Embryonic facial prominence (tissue), 1 donor: ENCODE measurements at regions not wholly inside any gene's neighbourhood (a gene's known extent, or its start where the extent isn't known, plus 50 kb on each side); places are given as distances from the start of the nearest gene placed in this dataset.

ENCODE experiments used
- DNase-seq: peaks from one replicate; pipeline ENCODE4 v3.0.0-alpha.2; 2016; ENCODE audit errors: extremely low spot score

DNA sequence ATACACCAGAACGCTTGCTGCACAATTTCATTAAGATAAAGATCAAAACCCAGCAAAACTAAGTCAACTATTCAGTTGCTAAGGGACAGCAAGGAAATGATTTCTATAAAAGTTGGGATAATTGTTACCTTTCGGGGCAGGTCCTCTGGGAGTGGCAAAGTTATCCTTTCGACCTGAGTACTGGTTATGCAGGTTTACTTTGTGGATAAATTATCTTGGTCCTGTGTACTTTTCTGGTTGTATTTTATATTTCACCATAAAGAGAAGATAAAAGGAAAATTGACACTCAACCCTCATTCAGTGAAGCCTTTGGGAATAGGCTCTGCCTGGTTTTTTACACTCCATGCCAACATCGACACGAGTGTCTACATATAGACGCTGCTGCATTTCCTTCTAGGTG is 146.5 kb downstream of the SYK start:
- DNase-seq = no peak

GRCh38 chr9:90950600-90950999 is 149.0 kb downstream of the SYK start:
- no peak for DNase-seq

DNA sequence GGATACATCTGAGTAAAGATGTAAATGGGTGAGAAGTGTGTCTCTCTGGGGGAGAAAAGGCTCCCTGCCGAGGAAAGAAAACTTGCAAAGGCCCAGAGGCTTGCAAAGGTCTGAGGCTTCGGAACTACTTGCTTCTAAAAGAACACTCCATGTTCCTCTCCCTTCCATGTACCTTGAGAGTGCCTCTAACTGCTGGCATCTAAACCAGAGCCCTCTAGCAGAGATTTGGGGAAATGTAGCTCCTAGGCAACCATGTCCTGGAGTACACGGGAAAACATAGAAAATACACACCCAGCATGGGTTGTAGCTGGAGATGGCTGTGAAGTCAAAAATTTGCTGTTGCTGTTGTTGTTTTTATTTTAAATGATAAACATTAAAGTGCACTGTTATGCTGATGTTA is 151.6 kb downstream of the SYK start:
- DNase-seq = no peak

GRCh38 chr9:90953805-90954204 is 152.2 kb downstream of the SYK start:
- DNase-seq = no peak

DNA sequence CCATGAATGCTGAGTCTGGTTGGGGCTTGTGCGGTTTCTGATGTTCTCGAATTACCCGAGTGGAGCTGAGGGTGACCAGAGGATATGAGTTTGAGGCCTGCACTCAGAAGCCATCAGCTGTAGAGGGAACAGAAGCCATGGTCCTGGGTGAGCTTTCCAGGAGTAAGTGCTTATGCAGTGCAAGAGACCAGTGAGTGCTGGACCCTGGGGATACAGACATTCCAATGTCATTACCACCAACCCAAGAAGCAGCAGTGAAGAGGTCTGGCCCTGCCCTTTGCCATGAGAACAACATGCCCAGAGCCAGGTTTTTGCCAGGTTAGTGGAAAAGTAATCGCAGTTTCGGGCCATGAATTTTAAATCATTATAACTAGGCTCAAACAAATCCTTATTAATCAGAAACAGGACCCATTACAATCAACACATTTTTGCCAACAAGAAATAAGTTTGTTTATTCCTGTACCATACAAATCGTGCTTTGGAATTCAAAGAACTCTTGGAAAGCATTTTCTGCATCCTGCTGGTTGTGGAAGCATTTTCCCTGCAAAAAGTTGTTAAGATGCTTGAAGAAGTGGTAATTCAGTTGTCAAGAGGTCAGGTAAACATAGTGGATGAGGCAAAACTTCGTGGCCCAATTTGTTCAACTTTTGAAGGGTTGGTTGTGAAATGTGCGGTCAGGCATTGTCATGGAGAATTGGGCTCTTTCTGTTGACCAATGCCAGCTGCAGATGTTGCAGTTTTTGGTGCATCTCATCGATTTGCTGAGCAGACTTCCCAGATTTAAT is 154.6 kb downstream of the SYK start:
- DNase-seq = no peak

DNA sequence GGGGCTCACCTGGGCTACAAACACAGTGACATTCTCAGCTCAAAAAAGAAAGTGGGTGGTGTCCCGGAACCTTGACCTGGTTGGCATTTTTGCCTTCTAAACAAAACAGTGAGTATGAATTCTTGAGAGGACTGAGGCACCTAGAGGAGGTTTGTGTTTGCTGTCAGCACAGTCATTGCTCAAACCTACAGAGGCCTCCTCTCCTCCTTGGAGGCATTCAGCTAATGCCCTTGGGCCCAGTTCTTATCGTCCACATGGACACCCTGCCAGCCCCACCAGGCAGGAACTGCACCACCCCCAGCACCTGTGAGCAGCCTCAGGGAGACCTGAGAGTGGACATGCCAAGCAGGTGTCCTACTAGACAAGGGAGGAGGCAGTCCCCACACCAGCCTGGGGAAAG is 156.7 kb downstream of the SYK start:
- DNase-seq = no peak

DNA sequence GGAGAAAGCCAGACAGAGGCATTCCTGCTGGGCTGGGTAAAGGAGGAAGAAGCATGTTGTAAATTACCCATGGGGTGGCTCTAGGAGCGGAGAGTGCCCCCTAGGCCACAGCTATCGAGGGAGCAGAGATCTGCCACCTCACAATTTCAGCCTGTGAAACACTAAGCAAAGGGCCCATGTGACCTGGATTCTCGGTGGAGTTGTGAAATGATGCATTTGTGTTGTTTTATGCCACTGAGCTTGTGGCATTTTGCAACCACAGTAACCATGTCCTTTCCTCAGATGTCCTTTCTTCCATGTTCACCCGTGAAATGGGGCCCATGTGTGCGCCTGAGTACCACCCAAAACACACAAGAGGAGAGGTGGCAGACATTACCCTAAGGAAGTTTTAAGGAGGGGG is 159.3 kb downstream of the SYK start:
- no peak for DNase-seq

DNA sequence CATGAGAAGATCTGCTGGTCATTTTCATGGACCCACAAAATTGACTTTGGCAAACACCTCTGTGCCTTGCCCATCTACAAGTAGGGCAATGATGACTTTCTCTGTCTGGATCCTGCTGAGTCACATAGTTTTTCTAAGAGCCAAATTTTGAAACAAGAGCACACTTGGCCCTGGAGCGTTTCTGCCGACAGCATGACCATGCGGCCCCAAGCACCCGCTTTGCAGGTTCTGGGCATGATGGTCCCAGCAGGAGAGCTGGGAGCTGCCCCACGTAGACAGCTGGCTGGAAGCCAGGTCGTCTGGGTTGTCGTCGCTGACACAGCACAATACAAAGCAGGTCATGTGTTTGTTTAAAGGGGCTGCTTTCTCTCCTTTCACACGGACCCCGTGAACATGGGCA is 159.8 kb downstream of the SYK start:
- DNase-seq = no peak

GRCh38 chr9:90964101-90965020 is 162.7 kb downstream of the SYK start:
- DNase-seq = no peak

GRCh38 chr9:90965226-90966030 is 163.8 kb downstream of the SYK start:
- DNase-seq = peak; percentile 36

- no peak for DNase-seq
Measured at GRCh38 chr9:90966031-90966290, 164.3 kb downstream of the SYK start.

- no peak for DNase-seq
Measured at GRCh38 chr9:90966480-90967144, 165.0 kb downstream of the SYK start.

GRCh38 chr9:90967145-90967538 is 165.5 kb downstream of the SYK start:
- no peak for DNase-seq

GRCh38 chr9:90969021-90969675 is 167.5 kb downstream of the SYK start:
- no peak for DNase-seq

DNA sequence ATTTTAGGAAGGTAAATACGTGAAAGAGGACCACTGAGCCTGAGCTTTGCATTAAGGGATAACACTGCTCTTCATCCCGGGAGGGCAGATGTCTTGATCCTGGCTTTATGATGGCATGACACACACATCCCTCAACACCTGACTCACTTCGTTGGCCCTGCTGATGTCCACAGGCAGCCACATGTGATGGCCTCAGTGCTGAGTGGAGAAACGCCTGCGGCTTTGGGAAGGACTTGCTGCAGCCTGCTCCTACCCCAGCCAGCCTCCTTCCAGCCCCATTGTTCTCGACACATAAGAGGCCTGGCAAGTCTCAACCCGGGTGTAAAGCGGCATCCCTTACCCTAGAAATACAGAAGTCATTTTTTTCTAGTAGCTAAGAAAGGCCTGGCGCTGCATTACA is 169.0 kb downstream of the SYK start:
- no peak for DNase-seq

DNA sequence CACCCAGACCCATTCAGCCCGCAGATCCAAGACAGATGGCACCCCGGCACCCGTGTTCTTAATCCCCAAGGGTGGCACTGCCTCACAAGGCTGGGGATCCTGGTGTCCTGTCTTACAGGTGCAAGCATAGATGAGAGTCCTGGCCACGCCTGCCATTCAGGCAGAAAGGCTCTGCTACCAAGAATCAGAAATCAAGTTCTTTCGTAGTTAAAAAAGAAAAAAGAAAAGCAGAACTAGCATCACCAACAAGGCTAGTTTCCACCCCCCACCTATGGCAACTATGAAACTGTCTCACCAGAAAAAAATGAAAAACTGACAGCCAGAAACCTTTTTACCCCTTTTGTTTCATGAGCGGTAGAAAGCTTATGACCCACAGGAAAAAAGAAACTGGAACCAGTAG is 170.4 kb downstream of the SYK start:
- DNase-seq = no peak

DNA sequence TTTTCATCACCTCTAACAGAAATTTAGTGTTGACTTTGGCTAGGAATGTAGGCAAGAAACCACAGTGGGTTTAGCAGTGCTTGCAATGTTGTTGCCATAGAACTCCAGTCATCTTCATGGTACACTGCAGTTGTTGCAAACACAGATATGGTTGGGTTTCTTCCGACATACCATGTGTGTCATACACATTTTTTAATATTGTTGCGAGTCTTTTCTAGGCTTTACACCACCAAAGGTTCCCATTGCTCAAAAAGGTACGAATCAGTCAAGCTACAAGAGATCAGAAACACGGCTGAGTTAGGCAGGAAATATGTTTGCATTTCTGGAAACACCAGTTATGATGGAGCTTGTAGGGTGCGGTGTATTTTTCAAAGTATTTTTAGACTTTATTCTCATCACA is 172.4 kb downstream of the SYK start:
- no peak for DNase-seq

GRCh38 chr9:90974643-90975245 is 173.1 kb downstream of the SYK start:
- DNase-seq = no peak

DNA sequence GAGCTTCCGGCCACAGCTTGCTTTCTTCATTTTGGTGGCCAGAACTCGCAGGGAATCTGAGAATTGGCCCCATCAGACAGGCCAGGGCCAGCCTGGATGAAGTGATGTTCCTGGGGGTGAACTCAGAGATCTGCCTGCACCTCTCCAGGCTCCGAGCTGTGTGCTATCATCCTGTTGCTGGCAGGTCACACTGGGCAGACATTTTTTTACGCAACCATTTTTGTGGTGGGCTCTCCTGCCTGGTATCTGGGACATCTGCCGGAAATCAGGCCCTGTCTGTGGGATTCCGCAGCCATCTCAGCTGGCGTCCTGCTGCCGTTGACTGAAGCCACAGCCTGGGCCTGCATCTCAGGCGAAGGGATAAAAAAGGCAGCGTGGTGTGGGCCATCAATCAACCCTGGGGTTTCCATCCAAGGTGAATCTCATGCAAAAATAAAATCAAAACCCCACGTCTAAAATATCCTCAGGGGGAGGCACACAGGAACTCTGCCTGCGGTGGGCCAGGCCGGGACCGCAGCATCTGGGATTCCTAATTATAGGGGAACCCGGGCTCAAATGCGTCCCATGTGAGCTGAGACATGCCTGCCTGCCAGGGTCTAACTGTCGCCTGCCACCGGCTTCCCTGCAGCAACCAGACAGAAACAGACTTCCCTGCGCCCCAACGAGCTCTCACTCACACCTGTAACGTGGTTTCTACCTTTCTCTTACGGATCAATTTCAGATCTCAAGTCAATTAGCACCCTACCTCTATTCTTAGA is 174.3 kb downstream of the SYK start:
- no peak for DNase-seq

GRCh38 chr9:90979138-90979551 is 177.5 kb downstream of the SYK start:
- DNase-seq = no peak
